NCI-H1694 treated with DMSO at 0.1 percent for 48 hours (cell line): ENCODE measurements at regions not wholly inside any gene's neighbourhood (a gene's known extent, or its start where the extent isn't known, plus 50 kb on each side); places are given as distances from the start of the nearest gene placed in this dataset.
A peak's percentile ranks its signal among the peaks of the same experiment; 100 is the strongest.
"Not testable (repeated sequence)": the region's sequence is repeated elsewhere in the genome, so short reads cannot be mapped to it uniquely, and the experiment has no call there.

Experiments
- DNase-seq: peaks from one replicate; lab custom pipeline; 2025; lab: John Stamatoyannopoulos, UW

DNA sequence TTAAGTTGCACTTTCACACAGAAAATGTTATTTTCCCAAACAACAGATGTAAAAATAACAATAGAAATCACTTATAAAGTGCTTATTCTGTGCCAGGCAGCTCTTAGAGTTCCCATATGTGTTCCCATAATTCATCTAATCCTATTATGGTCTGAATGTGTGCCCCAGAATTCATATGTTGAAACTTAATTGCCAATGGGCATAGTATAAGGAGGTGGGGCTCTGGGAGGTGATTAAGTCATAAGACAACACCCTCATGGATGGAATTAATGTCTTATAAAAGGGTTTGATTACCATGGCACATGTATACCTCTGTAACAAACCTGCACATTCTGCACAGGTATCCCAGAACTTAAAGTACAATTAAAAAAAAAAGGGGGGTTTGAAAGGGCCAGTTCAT, 92.7 kb downstream of the FZD1 start:
- DNase-seq, result no peak

GRCh38 chr7:91357379-91357778, 93.1 kb downstream of the FZD1 start:
- DNase-seq, result no peak

GRCh38 chr7:91357901-91358300, 93.7 kb downstream of the FZD1 start:
- no peak for DNase-seq

GRCh38 chr7:91358303-91358702, 94.1 kb downstream of the FZD1 start:
- DNase-seq, result peak; percentile 3

- DNase-seq, result not testable (repeated sequence)
These were observed 100.9 kb downstream of the FZD1 start for GRCh38 chr7:91365097-91365496.

- DNase-seq, result no peak
These were observed 101.9 kb downstream of the FZD1 start for GRCh38 chr7:91366091-91366490.

DNA sequence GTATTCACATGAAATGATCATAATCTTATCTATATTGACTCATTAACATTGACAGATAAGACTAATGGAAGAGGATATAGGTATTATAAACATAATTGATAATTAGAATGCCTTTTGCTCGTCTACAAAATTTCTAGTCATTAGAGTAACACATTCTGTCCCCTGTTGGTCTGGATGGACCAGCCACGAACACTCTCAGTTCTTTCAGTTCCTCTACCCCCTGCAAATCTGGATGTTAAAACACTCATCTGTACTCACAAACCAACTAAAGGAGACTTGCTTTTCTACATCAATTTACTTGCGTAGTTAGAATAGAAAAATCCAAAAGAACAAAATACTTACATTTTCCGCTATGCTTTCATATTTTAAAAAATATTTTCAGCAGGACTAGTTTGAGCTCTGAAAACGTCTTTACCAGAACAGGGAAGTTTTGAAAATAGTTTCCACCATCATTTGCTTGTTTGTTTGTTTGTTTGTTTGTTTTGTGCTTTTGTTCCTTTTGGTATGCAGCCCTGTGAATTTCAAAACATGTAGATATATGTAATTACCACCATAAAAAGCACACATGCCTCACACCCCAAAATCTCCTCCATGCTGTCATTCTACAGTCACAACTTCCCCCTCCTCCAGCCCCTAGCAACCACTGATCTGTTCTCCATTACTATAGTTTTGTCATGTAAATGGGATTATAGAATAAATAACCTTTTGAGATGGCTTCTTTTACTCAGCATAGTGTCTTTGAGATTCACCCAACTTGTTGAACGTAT, 103.8 kb downstream of the FZD1 start:
- DNase-seq, result no peak

- no peak for DNase-seq
These were observed 108.1 kb downstream of the FZD1 start for GRCh38 chr7:91372323-91372722.

DNA sequence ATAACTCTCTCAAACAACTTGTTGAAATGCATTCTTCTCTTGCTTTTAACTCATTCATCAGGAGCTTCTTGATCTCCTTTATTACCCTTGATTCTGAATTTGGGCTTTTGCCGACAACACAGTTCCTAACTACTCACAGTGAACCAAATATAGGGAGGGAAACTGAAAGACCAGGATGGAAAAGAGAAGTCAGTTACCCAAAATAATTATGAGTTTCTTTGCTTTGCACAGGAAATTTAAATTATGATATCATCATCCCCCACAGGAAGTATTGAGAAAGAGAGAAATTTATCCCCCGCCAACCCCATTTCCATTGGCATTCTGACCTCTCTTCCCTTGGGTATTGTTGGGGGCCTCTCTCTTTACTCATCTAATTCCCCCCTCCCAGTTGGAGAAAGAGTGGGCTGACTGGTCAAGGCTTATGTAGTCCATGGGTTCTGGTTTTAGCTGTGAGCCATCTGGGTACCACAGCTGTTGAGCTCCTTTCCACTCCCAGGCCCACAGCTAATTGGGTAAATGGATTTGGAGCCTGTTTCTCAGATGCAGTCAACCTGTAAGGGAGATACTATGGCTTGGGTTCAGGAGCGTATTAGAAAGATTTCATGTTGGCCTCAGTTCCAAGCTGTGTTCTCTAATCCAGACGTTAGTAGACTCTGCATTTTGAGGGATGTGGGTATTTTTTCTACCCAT, 109.0 kb downstream of the FZD1 start:
- DNase-seq, result peak; percentile 3

GRCh38 chr7:91374321-91374989, 110.2 kb downstream of the FZD1 start:
- DNase-seq, result no peak

GRCh38 chr7:91375378-91375777, 111.1 kb downstream of the FZD1 start:
- no peak for DNase-seq

DNA sequence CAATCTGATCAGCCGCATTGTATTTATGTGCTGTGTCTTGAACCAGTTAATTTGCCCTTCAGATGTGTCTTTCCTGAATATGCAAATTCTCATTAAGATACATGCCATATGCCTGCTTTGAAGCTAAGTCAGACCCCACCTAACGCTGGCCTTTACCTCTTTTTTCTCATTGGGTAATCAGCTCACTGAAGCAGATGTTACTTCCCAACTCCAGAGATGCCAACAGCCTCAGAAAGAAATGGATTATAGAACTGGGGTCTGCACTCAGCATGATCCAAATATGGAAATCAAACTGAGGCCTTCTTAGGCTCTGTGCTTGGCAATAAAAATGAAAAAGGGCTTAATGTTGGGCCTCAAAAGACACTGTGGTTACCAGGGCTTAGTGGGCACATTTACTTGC, 113.9 kb downstream of the FZD1 start:
- no peak for DNase-seq

- no peak for DNase-seq
These were observed 115.0 kb downstream of the FZD1 start for GRCh38 chr7:91379236-91379635.

GRCh38 chr7:91379991-91380390, 115.8 kb downstream of the FZD1 start:
- DNase-seq, result no peak

- no peak for DNase-seq
These were observed 119.0 kb downstream of the FZD1 start for GRCh38 chr7:91383053-91383904.

- no peak for DNase-seq
These were observed 119.7 kb downstream of the FZD1 start for GRCh38 chr7:91383905-91384274.

DNA sequence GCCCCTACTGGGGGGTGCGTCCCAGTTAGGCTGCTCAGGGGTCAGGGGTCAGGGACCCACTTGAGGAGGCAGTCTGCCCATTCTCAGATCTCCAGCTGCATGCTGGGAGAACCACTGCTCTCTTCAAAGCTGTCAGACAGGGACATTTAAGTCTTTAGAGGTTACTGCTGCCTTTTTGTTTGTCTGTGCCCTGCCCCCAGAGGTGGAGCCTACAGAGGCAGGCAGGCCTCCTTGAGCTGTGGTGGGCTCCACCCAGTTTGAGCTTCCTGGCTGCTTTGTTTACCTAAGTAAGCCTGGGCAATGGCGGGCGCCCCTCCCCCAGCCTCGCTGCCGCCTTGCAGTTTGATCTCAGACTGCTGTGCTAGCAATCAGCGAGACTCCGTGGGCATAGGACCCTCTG, 130.5 kb downstream of the FZD1 start:
- DNase-seq, result not testable (repeated sequence)

GRCh38 chr7:91395313-91395712, 131.1 kb downstream of the FZD1 start:
- not testable (repeated sequence) for DNase-seq

- DNase-seq, result no peak
These were observed 132.9 kb downstream of the FZD1 start for GRCh38 chr7:91397096-91397495.

- DNase-seq, result no peak
These were observed 133.4 kb downstream of the FZD1 start for GRCh38 chr7:91397612-91398011.

- no peak for DNase-seq
These were observed 134.1 kb downstream of the FZD1 start for GRCh38 chr7:91398341-91398740.

GRCh38 chr7:91405092-91405788, 141.0 kb downstream of the FZD1 start:
- no peak for DNase-seq
